Neural cell (in vitro differentiated cells): ENCODE measurements at regions not wholly inside any gene's neighbourhood (a gene's known extent, or its start where the extent isn't known, plus 50 kb on each side); places are given as distances from the start of the nearest gene placed in this dataset.

ENCODE experiments used
- H2AFZ ChIP-seq: fragments of 200-600, 300-800 bp; sonication (generic), shearing (Covaris generic); 2 replicates; pipeline ENCODE4 v1.6.0; 2014; ENCODE audit warnings: low read depth, mild to moderate bottlenecking, antibody characterized with exemption, low read length, moderate library complexity
- H3F3A ChIP-seq: fragments of 200-600 bp; shearing (Covaris generic); 2 replicates; pipeline ENCODE4 v1.6.1; 2016; ENCODE audit warnings: mild to moderate bottlenecking, moderate library complexity, mixed read lengths, antibody characterized with exemption, low read length; ENCODE audit not compliant: insufficient read depth, poor library complexity, severe bottlenecking
- H3K27ac ChIP-seq: fragments of 200-600, 300-800 bp; sonication (generic), shearing (Covaris generic); 2 replicates; pipeline ENCODE4 v1.5.1; 2014; ENCODE audit warnings: mild to moderate bottlenecking, low read length, moderate library complexity
- H3K27me3 ChIP-seq: fragments of 300-800, 200-600 bp; sonication (generic), shearing (Covaris generic); 2 replicates; pipeline ENCODE4 v1.6.0; 2014; ENCODE audit warnings: mild to moderate bottlenecking, low read depth, low read length, moderate library complexity; ENCODE audit not compliant: insufficient read depth
- H3K36me3 ChIP-seq: fragments of 300-800, 200-600 bp; sonication (generic), shearing (Covaris generic); 2 replicates; pipeline ENCODE4 v1.5.1; 2014; ENCODE audit warnings: mild to moderate bottlenecking, antibody characterized with exemption, low read length, moderate library complexity; ENCODE audit not compliant: insufficient read depth
- H3K4me2 ChIP-seq: fragments of 300-800, 200-600 bp; sonication (generic), shearing (Covaris generic); 2 replicates; pipeline ENCODE4 v1.6.0; 2014; ENCODE audit warnings: mild to moderate bottlenecking, low read length
- H3K4me3 ChIP-seq: fragments of 300-800, 200-600 bp; sonication (generic), shearing (Covaris generic); 2 replicates; pipeline ENCODE4 v1.5.1; 2014; ENCODE audit warnings: mild to moderate bottlenecking, low read length, moderate library complexity
- H3K79me2 ChIP-seq: fragments of 200-600 bp; shearing (Covaris generic); replicated peaks from 2 replicates; pipeline ENCODE4 v1.6.0; 2014; ENCODE audit warnings: mild to moderate bottlenecking, low read length, moderate library complexity; ENCODE audit not compliant: insufficient read depth
- H3K9ac ChIP-seq: fragments of 300-800, 200-600 bp; sonication (generic), shearing (Covaris generic); 2 replicates; pipeline ENCODE4 v1.6.1; 2016; ENCODE audit warnings: mild to moderate bottlenecking, low read length, mixed read lengths
- H3K9me2 ChIP-seq: fragments of 200-600 bp; shearing (Covaris generic); 2 replicates; pipeline ENCODE4 v1.6.1; 2016; ENCODE audit warnings: mild to moderate bottlenecking, low read length, mixed read lengths; ENCODE audit not compliant: insufficient read depth
- H3K9me3 ChIP-seq: fragments of 200-600, 300-800 bp; sonication (generic), shearing (Covaris generic); 2 replicates; pipeline ENCODE4 v1.6.1; 2016; ENCODE audit warnings: mild to moderate bottlenecking, mixed run types, low read length, moderate library complexity, mixed read lengths
- H4K20me1 ChIP-seq: fragments of 200-600 bp; shearing (Covaris generic); 2 replicates; pipeline ENCODE4 v1.6.1; 2016; ENCODE audit warnings: mild to moderate bottlenecking, mixed run types; ENCODE audit not compliant: insufficient read depth
- EP300 ChIP-seq: fragments of 450-650 bp; conservative IDR thresholded peaks from 2 replicates; pipeline ENCODE4 v1.6.1; 2014; ENCODE audit warnings: antibody characterized with exemption, mild to moderate bottlenecking, moderate library complexity; ENCODE audit not compliant: poor library complexity, severe bottlenecking
- EZH2 ChIP-seq: fragments of 200-600, 300-800 bp; shearing (Covaris generic), sonication (generic); IDR thresholded peaks from 2 replicates; pipeline ENCODE4 v1.6.1; 2014; ENCODE audit warnings: antibody characterized with exemption, low read length, borderline replicate concordance, mild to moderate bottlenecking; ENCODE audit not compliant: insufficient read depth, poor library complexity, severe bottlenecking
- MXI1 ChIP-seq: fragments of 450-650 bp; conservative IDR thresholded peaks from 2 replicates; pipeline ENCODE4 v1.6.1; 2014; ENCODE audit warnings: antibody characterized with exemption, mild to moderate bottlenecking; ENCODE audit not compliant: poor library complexity, severe bottlenecking
- POLR2AphosphoS5 ChIP-seq: IDR thresholded peaks from 2 replicates; pipeline ENCODE4 v1.6.1; 2012
- RAD21 ChIP-seq: fragments of 450-650 bp; conservative IDR thresholded peaks from 2 replicates; pipeline ENCODE4 v1.6.1; 2014; ENCODE audit warnings: antibody characterized with exemption, mild to moderate bottlenecking, moderate library complexity
- REST ChIP-seq: IDR thresholded peaks from 2 replicates; pipeline ENCODE4 v1.6.1; 2012; ENCODE audit warnings: borderline replicate concordance
- SMC3 ChIP-seq: fragments of 450-650 bp; conservative IDR thresholded peaks from 2 replicates; pipeline ENCODE4 v1.6.1; 2014; ENCODE audit warnings: antibody characterized with exemption, mild to moderate bottlenecking, moderate library complexity; ENCODE audit not compliant: poor library complexity
- TAF1 ChIP-seq: IDR thresholded peaks from 2 replicates; pipeline ENCODE4 v1.6.1; 2012; ENCODE audit warnings: low read depth
- TF ChIP-seq, protein P1 (sequence below): fragments of 450-650 bp; IDR thresholded peaks from 2 replicates; pipeline ENCODE4 v1.5.1; 2014; ENCODE audit warnings: antibody characterized with exemption, mild to moderate bottlenecking, moderate library complexity; ENCODE audit not compliant: poor library complexity, severe bottlenecking

DNA sequence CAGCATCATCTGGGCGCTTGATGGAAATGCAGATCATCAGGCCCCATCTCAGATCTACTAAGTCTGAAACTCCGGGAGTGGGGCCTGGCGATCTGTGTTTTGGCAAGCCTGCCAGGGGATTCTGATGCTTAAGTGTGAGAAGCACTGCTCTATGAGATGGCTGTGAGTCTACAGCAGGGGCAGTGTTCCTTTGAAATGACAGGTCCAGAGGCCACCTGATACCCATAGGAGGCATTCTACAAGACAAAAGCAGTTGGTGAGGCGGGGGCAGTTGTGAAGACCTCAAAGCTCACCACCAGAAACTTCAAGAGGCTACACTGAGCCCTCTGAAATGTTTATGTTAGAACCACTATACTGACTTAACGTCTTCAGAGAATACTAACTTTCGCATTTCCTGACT, 86.9 kb upstream of the SPATA31D4 start:
- H3K27ac ChIP-seq = no peak overlapping the region
- no peak overlapping the region for H3K4me3 ChIP-seq
- TF ChIP-seq REST (no peak), POLR2AphosphoS5 (no peak), SMC3 (no peak), RAD21 (no peak), TAF1 (no peak), EP300 (no peak), EZH2 (no peak), MXI1 (no peak)
- TF ChIP-seq, protein P1, sequence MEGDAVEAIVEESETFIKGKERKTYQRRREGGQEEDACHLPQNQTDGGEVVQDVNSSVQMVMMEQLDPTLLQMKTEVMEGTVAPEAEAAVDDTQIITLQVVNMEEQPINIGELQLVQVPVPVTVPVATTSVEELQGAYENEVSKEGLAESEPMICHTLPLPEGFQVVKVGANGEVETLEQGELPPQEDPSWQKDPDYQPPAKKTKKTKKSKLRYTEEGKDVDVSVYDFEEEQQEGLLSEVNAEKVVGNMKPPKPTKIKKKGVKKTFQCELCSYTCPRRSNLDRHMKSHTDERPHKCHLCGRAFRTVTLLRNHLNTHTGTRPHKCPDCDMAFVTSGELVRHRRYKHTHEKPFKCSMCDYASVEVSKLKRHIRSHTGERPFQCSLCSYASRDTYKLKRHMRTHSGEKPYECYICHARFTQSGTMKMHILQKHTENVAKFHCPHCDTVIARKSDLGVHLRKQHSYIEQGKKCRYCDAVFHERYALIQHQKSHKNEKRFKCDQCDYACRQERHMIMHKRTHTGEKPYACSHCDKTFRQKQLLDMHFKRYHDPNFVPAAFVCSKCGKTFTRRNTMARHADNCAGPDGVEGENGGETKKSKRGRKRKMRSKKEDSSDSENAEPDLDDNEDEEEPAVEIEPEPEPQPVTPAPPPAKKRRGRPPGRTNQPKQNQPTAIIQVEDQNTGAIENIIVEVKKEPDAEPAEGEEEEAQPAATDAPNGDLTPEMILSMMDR = no peak
- no peaks in the 10 kb centered on the region for H3K9me2 ChIP-seq
- no peaks in the 10 kb centered on the region for H3K36me3 ChIP-seq
- no peak overlapping the region for H3K9ac ChIP-seq
- H3K4me2 ChIP-seq = no peak overlapping the region
- no peaks in the 10 kb centered on the region for H3F3A ChIP-seq
- H3K9me3 ChIP-seq = no peaks in the 10 kb centered on the region
- no peaks in the 10 kb centered on the region for H3K79me2 ChIP-seq
- no peaks in the 10 kb centered on the region for H4K20me1 ChIP-seq
- no peaks in the 10 kb centered on the region for H3K27me3 ChIP-seq
- no peak overlapping the region for H2AFZ ChIP-seq

DNA sequence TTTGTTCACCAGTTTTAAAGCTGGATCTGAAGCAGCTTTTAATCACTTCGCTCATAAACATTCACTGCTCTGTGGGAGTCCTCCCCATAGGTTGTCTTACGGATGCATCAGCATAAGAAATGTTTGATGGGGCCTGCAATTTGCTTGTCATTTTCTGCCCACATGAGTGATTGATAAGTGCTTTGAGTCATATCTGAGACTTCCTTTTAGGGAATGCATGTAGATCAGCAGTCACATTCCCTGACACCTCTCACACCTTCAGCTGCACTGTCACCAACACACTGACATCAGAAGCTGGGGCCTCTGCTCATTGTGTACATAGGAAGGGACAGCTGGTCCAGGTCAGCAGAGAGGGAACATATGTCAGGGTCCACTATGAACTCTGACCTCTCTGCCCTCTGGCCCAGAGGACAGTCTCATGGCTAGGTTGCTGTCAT, 84.1 kb upstream of the SPATA31D4 start:
- Histone ChIP-seq H3K27ac (peak overlapping the region; percentile 77), H3K27me3 (no peaks in the 10 kb centered on the region), H3K36me3 (no peaks in the 10 kb centered on the region), H3K4me2 (no peak overlapping the region), H3K9me2 (no peaks in the 10 kb centered on the region), H3K79me2 (no peaks in the 10 kb centered on the region), H3F3A (no peaks in the 10 kb centered on the region), H3K4me3 (peak overlapping the region; percentile 54), H2AFZ (no peak overlapping the region), H4K20me1 (no peaks in the 10 kb centered on the region), H3K9ac (peak overlapping the region; percentile 58), H3K9me3 (no peaks in the 10 kb centered on the region)
- TF ChIP-seq RAD21 (no peak), TAF1 (no peak), MXI1 (peak; percentile 26), EZH2 (no peak), POLR2AphosphoS5 (peak; percentile 90), REST (peak; percentile 90), SMC3 (peak; percentile 33), EP300 (peak; percentile 99)
- TF ChIP-seq, protein P1 = no peak
